ENCODE measurements at regions not wholly inside any gene's neighbourhood (a gene's known extent, or its start where the extent isn't known, plus 50 kb on each side); places are given as distances from the start of the nearest gene placed in this dataset.

DNA sequence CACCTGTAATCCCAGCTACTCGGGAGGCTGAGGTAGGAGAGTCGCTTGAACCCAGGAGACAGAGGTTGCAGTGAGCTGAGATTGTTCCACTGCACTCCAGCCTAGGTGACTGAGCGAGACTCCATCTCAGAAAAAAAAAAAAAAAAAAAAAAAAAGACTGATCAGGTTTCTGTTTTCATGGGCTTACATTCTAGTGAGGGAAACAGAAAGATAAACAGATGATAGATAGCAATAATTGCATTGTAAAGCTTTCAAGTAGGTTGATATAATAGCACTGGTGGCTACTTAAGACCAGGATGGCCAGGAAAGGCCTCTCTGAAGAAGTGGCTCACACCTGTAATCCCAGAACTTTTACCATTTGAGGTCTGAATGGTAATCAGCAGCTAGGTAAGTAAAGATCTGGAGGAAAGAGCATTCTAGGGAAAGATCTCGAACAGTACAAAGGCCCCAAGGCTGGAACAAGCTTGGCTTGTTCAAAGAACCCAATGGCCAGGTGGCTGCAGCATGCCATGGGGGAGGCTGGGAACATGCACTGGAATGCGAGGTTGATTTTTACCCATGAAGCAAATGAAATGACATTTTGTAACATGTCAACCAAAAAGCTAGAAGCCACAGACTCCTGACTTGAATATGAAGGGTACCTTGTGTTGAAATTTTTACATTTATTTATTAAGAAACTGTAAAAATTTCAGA, 108.3 kb upstream of the DHX40 start:
- no peak for DNase-seq (ENCODE audit: low spot score)
- H3K79me2 ChIP-seq (ENCODE audit: insufficient read depth, low read depth, low read length): no peaks in the 10 kb centered on the region
- H3K9me3 ChIP-seq (ENCODE audit: low read length): no peaks in the 10 kb centered on the region
- intact Hi-C loops (cut with micrococcal nuclease; ENCODE audit: unreplicated experiment): no loop called here
- H3K36me3 ChIP-seq (ENCODE audit: insufficient read depth, low read length): no peaks in the 10 kb centered on the region
- no peak for TF ChIP-seq EZH2phosphoT487 (IDR thresholded peaks at IDR 0.05; ENCODE audit: borderline replicate concordance, low read depth, low read length)
- TF ChIP-seq, protein P1, sequence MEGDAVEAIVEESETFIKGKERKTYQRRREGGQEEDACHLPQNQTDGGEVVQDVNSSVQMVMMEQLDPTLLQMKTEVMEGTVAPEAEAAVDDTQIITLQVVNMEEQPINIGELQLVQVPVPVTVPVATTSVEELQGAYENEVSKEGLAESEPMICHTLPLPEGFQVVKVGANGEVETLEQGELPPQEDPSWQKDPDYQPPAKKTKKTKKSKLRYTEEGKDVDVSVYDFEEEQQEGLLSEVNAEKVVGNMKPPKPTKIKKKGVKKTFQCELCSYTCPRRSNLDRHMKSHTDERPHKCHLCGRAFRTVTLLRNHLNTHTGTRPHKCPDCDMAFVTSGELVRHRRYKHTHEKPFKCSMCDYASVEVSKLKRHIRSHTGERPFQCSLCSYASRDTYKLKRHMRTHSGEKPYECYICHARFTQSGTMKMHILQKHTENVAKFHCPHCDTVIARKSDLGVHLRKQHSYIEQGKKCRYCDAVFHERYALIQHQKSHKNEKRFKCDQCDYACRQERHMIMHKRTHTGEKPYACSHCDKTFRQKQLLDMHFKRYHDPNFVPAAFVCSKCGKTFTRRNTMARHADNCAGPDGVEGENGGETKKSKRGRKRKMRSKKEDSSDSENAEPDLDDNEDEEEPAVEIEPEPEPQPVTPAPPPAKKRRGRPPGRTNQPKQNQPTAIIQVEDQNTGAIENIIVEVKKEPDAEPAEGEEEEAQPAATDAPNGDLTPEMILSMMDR (conservative IDR thresholded peaks at IDR 0.05; ENCODE audit: low read length): no peak
- H3K9me2 ChIP-seq (ENCODE audit: insufficient read depth, low read length): no peaks in the 10 kb centered on the region
- H4K20me1 ChIP-seq (ENCODE audit: insufficient read depth, low read length): no peaks in the 10 kb centered on the region
- BruUV-seq (replicated peaks): no TSS peak
- no peak overlapping the region for H3K4me3 ChIP-seq (ENCODE audit: low read depth, low read length, poor library complexity, severe bottlenecking)
- CTCF ChIA-PET (ENCODE audit: unreplicated experiment): no interaction called here
- no peak overlapping the region for H2AFZ ChIP-seq (ENCODE audit: low read length)
- no peak overlapping the region for H3K4me2 ChIP-seq (ENCODE audit: low read length)
- no peaks in the 10 kb centered on the region for H3K4me1 ChIP-seq (ENCODE audit: insufficient read depth, low read length, poor library complexity, severe bottlenecking)
- H3K27ac ChIP-seq (ENCODE audit: low read depth, low read length, poor library complexity, severe bottlenecking): no peak overlapping the region
- POLR2A ChIA-PET: interaction anchor here (0.6 kb wide), 2 partner anchors 418 to 507 kb away, joined by 3 to 4 read pairs; no protein-coding TSS in a partner anchor

- no peaks in the 10 kb centered on the region for H3K9me2 ChIP-seq (ENCODE audit: insufficient read depth, low read length)
- no peak overlapping the region for H2AFZ ChIP-seq (ENCODE audit: low read length)
- H3K4me3 ChIP-seq (ENCODE audit: low read depth, low read length, poor library complexity, severe bottlenecking): no peak overlapping the region
- CTCF ChIA-PET (ENCODE audit: unreplicated experiment): no interaction called here
- no peak overlapping the region for H3K27ac ChIP-seq (ENCODE audit: low read depth, low read length, poor library complexity, severe bottlenecking)
- BruUV-seq (replicated peaks): no TSS peak
- H3K4me2 ChIP-seq (ENCODE audit: low read length): no peak overlapping the region
- H4K20me1 ChIP-seq (ENCODE audit: insufficient read depth, low read length): no peaks in the 10 kb centered on the region
- POLR2A ChIA-PET: interaction anchor here (0.5 to 0.7 kb wide), 3 partner anchors 11 to 74 kb away, joined by 3 to 4 read pairs (median 3); no protein-coding TSS in a partner anchor
- H3K4me1 ChIP-seq (ENCODE audit: insufficient read depth, low read length, poor library complexity, severe bottlenecking): no peaks in the 10 kb centered on the region
- no peaks in the 10 kb centered on the region for H3K79me2 ChIP-seq (ENCODE audit: insufficient read depth, low read depth, low read length)
- H3K36me3 ChIP-seq (ENCODE audit: insufficient read depth, low read length): no peaks in the 10 kb centered on the region
- H3K9me3 ChIP-seq (ENCODE audit: low read length): no peaks in the 10 kb centered on the region
- intact Hi-C loops (cut with micrococcal nuclease; ENCODE audit: unreplicated experiment): no loop called here
- TF ChIP-seq, protein P1 (conservative IDR thresholded peaks at IDR 0.05; ENCODE audit: low read length): no peak
- no peak for TF ChIP-seq EZH2phosphoT487 (IDR thresholded peaks at IDR 0.05; ENCODE audit: borderline replicate concordance, low read depth, low read length)
- DNase-seq (ENCODE audit: low spot score): no peak
These were observed 103.0 kb upstream of the DHX40 start for GRCh38 chr17:59462385-59462784.

GRCh38 chr17:59464246-59464645, 101.2 kb upstream of the DHX40 start:
- H3K4me2 ChIP-seq (ENCODE audit: low read length): no peak overlapping the region
- CTCF ChIA-PET (ENCODE audit: unreplicated experiment): no interaction called here
- POLR2A ChIA-PET: interaction anchor here (0.8 kb wide), 1 partner anchor 14 kb away, joined by 5 read pairs; no protein-coding TSS in a partner anchor
- no peaks in the 10 kb centered on the region for H3K4me1 ChIP-seq (ENCODE audit: insufficient read depth, low read length, poor library complexity, severe bottlenecking)
- no peaks in the 10 kb centered on the region for H3K79me2 ChIP-seq (ENCODE audit: insufficient read depth, low read depth, low read length)
- no peaks in the 10 kb centered on the region for H4K20me1 ChIP-seq (ENCODE audit: insufficient read depth, low read length)
- no peak overlapping the region for H2AFZ ChIP-seq (ENCODE audit: low read length)
- H3K9me2 ChIP-seq (ENCODE audit: insufficient read depth, low read length): no peaks in the 10 kb centered on the region
- BruUV-seq (replicated peaks): no TSS peak
- TF ChIP-seq, protein P1 (conservative IDR thresholded peaks at IDR 0.05; ENCODE audit: low read length): no peak
- TF ChIP-seq EZH2phosphoT487 (IDR thresholded peaks at IDR 0.05; ENCODE audit: borderline replicate concordance, low read depth, low read length): no peak
- no peak overlapping the region for H3K4me3 ChIP-seq (ENCODE audit: low read depth, low read length, poor library complexity, severe bottlenecking)
- no peaks in the 10 kb centered on the region for H3K9me3 ChIP-seq (ENCODE audit: low read length)
- DNase-seq (ENCODE audit: low spot score): no peak
- intact Hi-C loops (cut with micrococcal nuclease; ENCODE audit: unreplicated experiment): no loop called here
- no peaks in the 10 kb centered on the region for H3K36me3 ChIP-seq (ENCODE audit: insufficient read depth, low read length)
- H3K27ac ChIP-seq (ENCODE audit: low read depth, low read length, poor library complexity, severe bottlenecking): no peak overlapping the region
